Liver (tissue), 8 donors: ENCODE measurements at regions not wholly inside any gene's neighbourhood (a gene's known extent, or its start where the extent isn't known, plus 50 kb on each side); places are given as distances from the start of the nearest gene placed in this dataset.

ENCODE experiments used
- DNase-seq: peaks from one replicate; pipeline ENCODE4 v3.0.0-alpha.2; 2017; ENCODE audit warnings: low spot score
- H3K27ac ChIP-seq, 2 donors: one replicate each; pipeline ENCODE4 v1.7.0; 2013; ENCODE audit warnings: inconsistent platforms in 2 of 2, low read length in 2 of 2, control low read depth in 1 of 2, low read depth in 1 of 2, mild to moderate bottlenecking in 1 of 2
- H3K27me3 ChIP-seq, 4 donors: one replicate each; pipeline versions ENCODE4 v1.6.1 to v1.7.0; 2013; ENCODE audit warnings: low read length in 3 of 4, inconsistent platforms in 1 of 4, mild to moderate bottlenecking in 1 of 4, moderate library complexity in 1 of 4; ENCODE audit not compliant: control insufficient read depth in 4 of 4, insufficient read depth in 4 of 4
- H3K36me3 ChIP-seq, 4 donors: one replicate each; pipeline versions ENCODE4 v1.6.1 to v1.7.0; 2013; ENCODE audit warnings: low read length in 3 of 4, mild to moderate bottlenecking in 3 of 4, low read depth in 1 of 4, moderate library complexity in 1 of 4; ENCODE audit not compliant: control insufficient read depth in 4 of 4, insufficient read depth in 3 of 4
- H3K4me1 ChIP-seq, 4 donors: one replicate each; pipeline versions ENCODE4 v1.6.1 to v1.7.0; 2013; ENCODE audit warnings: low read length in 3 of 4, mild to moderate bottlenecking in 3 of 4, moderate library complexity in 1 of 4; ENCODE audit not compliant: control insufficient read depth in 4 of 4, insufficient read depth in 4 of 4
- H3K4me3 ChIP-seq, 3 donors: one replicate each; pipeline versions ENCODE4 v1.6.1 to v1.7.0; 2013; ENCODE audit warnings: low read length in 3 of 3, control low read depth in 1 of 3, low read depth in 1 of 3, mild to moderate bottlenecking in 1 of 3
- H3K9ac ChIP-seq, 2 donors: one replicate each; pipeline ENCODE4 v1.7.0; 2013; ENCODE audit warnings: low read length in 2 of 2, mild to moderate bottlenecking in 2 of 2, moderate library complexity in 2 of 2, control low read depth in 1 of 2, low read depth in 1 of 2
- H3K9me3 ChIP-seq, 4 donors: one replicate each; pipeline versions ENCODE4 v1.6.1 to v1.7.0; 2013; ENCODE audit warnings: low read length in 3 of 4; ENCODE audit not compliant: control insufficient read depth in 4 of 4
- ATF3 ChIP-seq: IDR thresholded peaks from 2 replicates; pipeline ENCODE4 v1.6.1; 2016; ENCODE audit warnings: antibody characterized with exemption
- CTCF ChIP-seq: fragments of 150-350 bp; IDR thresholded peaks from 2 replicates; pipeline ENCODE4 v1.5.1; 2017; ENCODE audit warnings: improper control_type of control experiment, low read depth, low read length; ENCODE audit not compliant: missing input control
- EGR1 ChIP-seq, 2 donors: IDR thresholded peaks; 2 replicates each; pipeline ENCODE4 v1.6.1; 2016 to 2018; ENCODE audit warnings: antibody characterized with exemption in 2 of 2, low read depth in 2 of 2
- FOXA1 ChIP-seq: IDR thresholded peaks from 2 replicates; pipeline ENCODE4 v1.6.1; 2016; ENCODE audit warnings: antibody characterized with exemption
- FOXA2 ChIP-seq: IDR thresholded peaks from 2 replicates; pipeline ENCODE4 v1.6.1; 2016; ENCODE audit warnings: antibody characterized with exemption
- GABPA ChIP-seq, 2 donors: IDR thresholded peaks in 1 of 2; conservative IDR thresholded peaks in 1 of 2; 2 replicates each; pipeline ENCODE4 v1.6.1; 2016; ENCODE audit warnings: antibody characterized with exemption in 2 of 2, mild to moderate bottlenecking in 1 of 2, moderate library complexity in 1 of 2
- HNF4A ChIP-seq, 2 donors: conservative IDR thresholded peaks; 2 replicates each; pipeline ENCODE4 v1.6.1; 2016; ENCODE audit warnings: antibody characterized with exemption in 2 of 2, mild to moderate bottlenecking in 2 of 2
- HNF4G ChIP-seq: IDR thresholded peaks from 2 replicates; pipeline ENCODE4 v1.6.1; 2016; ENCODE audit warnings: antibody characterized with exemption
- JUND ChIP-seq, 2 donors: IDR thresholded peaks; 2 replicates each; pipeline ENCODE4 v1.6.1; 2016; ENCODE audit warnings: antibody characterized with exemption in 2 of 2
- MAX ChIP-seq: IDR thresholded peaks from 2 replicates; pipeline ENCODE4 v1.6.1; 2016; ENCODE audit warnings: antibody characterized with exemption
- NR2F2 ChIP-seq: IDR thresholded peaks from 2 replicates; pipeline ENCODE4 v1.6.1; 2016; ENCODE audit warnings: antibody characterized with exemption
- RAD21 ChIP-seq, 2 donors: IDR thresholded peaks; 2 replicates each; pipeline ENCODE4 v1.6.1; 2016; ENCODE audit warnings: antibody characterized with exemption in 2 of 2, mild to moderate bottlenecking in 2 of 2
- REST ChIP-seq: IDR thresholded peaks from 2 replicates; pipeline ENCODE4 v1.6.1; 2016; ENCODE audit warnings: antibody characterized with exemption, mild to moderate bottlenecking
- RXRA ChIP-seq, 2 donors: IDR thresholded peaks; 2 replicates each; pipeline ENCODE4 v1.6.1; 2017 to 2018; ENCODE audit warnings: antibody characterized with exemption in 2 of 2, mild to moderate bottlenecking in 1 of 2
- SP1 ChIP-seq: IDR thresholded peaks from 2 replicates; pipeline ENCODE4 v1.6.1; 2018; ENCODE audit warnings: antibody characterized with exemption, mild to moderate bottlenecking
- TAF1 ChIP-seq: conservative IDR thresholded peaks from 2 replicates; pipeline ENCODE4 v1.6.1; 2016; ENCODE audit warnings: antibody characterized with exemption, mild to moderate bottlenecking
- YY1 ChIP-seq: IDR thresholded peaks from 2 replicates; pipeline ENCODE4 v1.6.1; 2016; ENCODE audit warnings: antibody characterized with exemption, mild to moderate bottlenecking
- ZBTB33 ChIP-seq: IDR thresholded peaks from 2 replicates; pipeline ENCODE4 v1.6.1; 2016; ENCODE audit warnings: antibody characterized with exemption
- WGBS: extraction: QIAGEN DNeasy Blood & Tissue Kit; methylation state at CpG from one replicate; pipeline ENCODE4 v1.1.7; 2013; 5-methylcytosine and 5-hydroxymethylcytosine counted together
- donor health status: healthy.
- donor health status: healthy.
- donor health status: healthy.
- donor health status: healthy.
- donor health status: healthy.

- H3K27ac ChIP-seq = no peak overlapping the region
- no peaks in the 10 kb centered on the region for H3K36me3 ChIP-seq
- H3K4me1 ChIP-seq = no peaks in the 10 kb centered on the region
- no peak overlapping the region for H3K4me3 ChIP-seq
- TF ChIP-seq RXRA (IDR thresholded peaks at IDR 0.05) (no peak), GABPA (IDR thresholded peaks at IDR 0.05 in 1 of 2, conservative IDR thresholded peaks at IDR 0.05 in 1 of 2) (no peak), HNF4A (conservative IDR thresholded peaks at IDR 0.05) (no peak), FOXA2 (no peak), NR2F2 (no peak), MAX (no peak), TAF1 (no peak), EGR1 (IDR thresholded peaks at IDR 0.05; ENCODE audit: low read depth in 2 of 2) (no peak), HNF4G (no peak), YY1 (no peak), ZBTB33 (no peak), RAD21 (IDR thresholded peaks at IDR 0.05) (no peak), REST (no peak), JUND (IDR thresholded peaks at IDR 0.05) (no peak)
- no peaks in the 10 kb centered on the region for H3K9me3 ChIP-seq
- WGBS = 73% methylated on average over 8 of the region's 8 CpGs
- no peak overlapping the region for H3K9ac ChIP-seq
- no peaks in the 10 kb centered on the region for H3K27me3 ChIP-seq
- DNase-seq = no peak
These were observed 124.6 kb upstream of the B3GAT1 start for GRCh38 chr11:134536677-134537076.

GRCh38 chr11:134536219-134536618 lies 124.2 kb upstream of the B3GAT1 start:
- Histone ChIP-seq H3K27me3 (no peaks in the 10 kb centered on the region), H3K27ac (no peak overlapping the region), H3K9me3 (no peaks in the 10 kb centered on the region), H3K36me3 (no peaks in the 10 kb centered on the region), H3K9ac (no peak overlapping the region), H3K4me3 (no peak overlapping the region), H3K4me1 (no peaks in the 10 kb centered on the region)
- DNase-seq = no peak
- WGBS = 81% methylated on average over 15 of the region's 15 CpGs
- no peak for TF ChIP-seq REST
- TF ChIP-seq MAX = no peak
- no peak for TF ChIP-seq ATF3
- no peak for TF ChIP-seq TAF1
- TF ChIP-seq EGR1 (IDR thresholded peaks at IDR 0.05; ENCODE audit: low read depth in 2 of 2) = no peak
- no peak for TF ChIP-seq SP1
- no peak for TF ChIP-seq CTCF
- TF ChIP-seq GABPA (IDR thresholded peaks at IDR 0.05 in 1 of 2, conservative IDR thresholded peaks at IDR 0.05 in 1 of 2) = no peak
- TF ChIP-seq FOXA1 = no peak
- no peak for TF ChIP-seq NR2F2
- no peak for TF ChIP-seq HNF4G
- no peak for TF ChIP-seq RAD21 (IDR thresholded peaks at IDR 0.05)
- no peak for TF ChIP-seq FOXA2
- TF ChIP-seq HNF4A (conservative IDR thresholded peaks at IDR 0.05) = no peak
- TF ChIP-seq YY1 = no peak
- no peak for TF ChIP-seq RXRA (IDR thresholded peaks at IDR 0.05)
